ENCODE measurements at regions not wholly inside any gene's neighbourhood (a gene's known extent, or its start where the extent isn't known, plus 50 kb on each side); places are given as distances from the start of the nearest gene placed in this dataset.

DNA sequence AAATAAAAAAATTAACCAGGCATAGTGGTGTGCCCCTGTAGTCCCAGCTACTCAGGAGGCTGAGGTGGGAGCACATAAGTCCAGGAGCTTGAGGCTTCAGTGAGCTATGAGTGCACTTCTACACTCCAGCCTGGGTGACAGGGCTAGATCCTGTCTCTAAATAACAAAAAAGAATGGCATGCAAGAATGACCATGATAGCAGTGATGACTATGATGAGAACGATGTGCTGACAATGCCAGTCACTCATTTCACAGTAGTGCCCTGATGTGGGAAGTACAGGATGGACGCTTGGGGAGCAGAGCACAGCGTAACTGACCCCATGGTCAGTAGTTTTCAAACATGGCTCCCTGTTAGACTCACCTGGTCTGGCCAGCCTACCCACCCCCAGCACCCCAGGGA lies 139.1 kb downstream of the VAPA start:
- intact Hi-C loops (cut with DNase I): loop anchor here (1.0 to 5.0 kb wide), 2 partner anchors 44 to 189 kb away; no protein-coding TSS in a partner anchor
- no peak overlapping the region for H3K4me3 ChIP-seq
- no peaks in the 10 kb centered on the region for H3K36me3 ChIP-seq
- no peak for DNase-seq (ENCODE audit: low spot score)
- no peak overlapping the region for H3K27ac ChIP-seq
- no peaks in the 10 kb centered on the region for H3K27me3 ChIP-seq (replicated peaks; ENCODE audit: insufficient read depth)
- WGBS: 91% methylated on average over 3 of the region's 3 CpGs
- H3K9me3 ChIP-seq: no peaks in the 10 kb centered on the region
- no peak for TF ChIP-seq POLR2AphosphoS5 (IDR thresholded peaks at IDR 0.05)
- TF ChIP-seq CTCF (IDR thresholded peaks at IDR 0.05): no peak
- no peak for TF ChIP-seq POLR2A (IDR thresholded peaks at IDR 0.05)
- no peaks in the 10 kb centered on the region for H3K4me1 ChIP-seq (replicated peaks)

DNA sequence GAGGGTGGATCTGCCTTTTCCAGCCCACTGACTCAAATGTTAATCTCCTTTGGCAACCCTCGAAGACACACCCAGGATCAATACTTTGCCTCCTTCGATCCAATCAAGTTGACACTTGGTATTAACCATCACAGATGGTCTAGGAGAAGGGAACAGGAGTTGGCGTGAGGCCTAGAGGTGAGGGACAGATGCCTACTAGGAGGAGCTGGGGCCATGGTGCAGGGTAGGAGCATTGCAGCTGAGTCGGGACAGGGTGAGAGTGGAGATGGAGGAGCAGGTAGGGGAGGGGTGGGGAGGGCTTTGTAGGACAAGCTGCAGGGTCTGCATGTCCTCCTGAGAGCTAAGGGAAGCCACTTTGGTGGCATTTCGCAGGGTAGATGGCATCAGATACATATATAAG lies 140.0 kb downstream of the VAPA start:
- Histone ChIP-seq H3K36me3 (no peaks in the 10 kb centered on the region), H3K4me1 (replicated peaks) (no peaks in the 10 kb centered on the region), H3K27ac (no peak overlapping the region), H3K9me3 (no peaks in the 10 kb centered on the region), H3K4me3 (no peak overlapping the region), H3K27me3 (replicated peaks; ENCODE audit: insufficient read depth) (no peaks in the 10 kb centered on the region)
- DNase-seq (ENCODE audit: low spot score): no peak
- no peak for TF ChIP-seq POLR2A (IDR thresholded peaks at IDR 0.05)
- TF ChIP-seq CTCF (IDR thresholded peaks at IDR 0.05): no peak
- TF ChIP-seq POLR2AphosphoS5 (IDR thresholded peaks at IDR 0.05): no peak
- intact Hi-C loops (cut with DNase I): loop anchor here (5.0 kb wide), 1 partner anchor 188 kb away; no protein-coding TSS in a partner anchor
- 98% methylated on average over 5 of the region's 5 CpGs for WGBS

DNA sequence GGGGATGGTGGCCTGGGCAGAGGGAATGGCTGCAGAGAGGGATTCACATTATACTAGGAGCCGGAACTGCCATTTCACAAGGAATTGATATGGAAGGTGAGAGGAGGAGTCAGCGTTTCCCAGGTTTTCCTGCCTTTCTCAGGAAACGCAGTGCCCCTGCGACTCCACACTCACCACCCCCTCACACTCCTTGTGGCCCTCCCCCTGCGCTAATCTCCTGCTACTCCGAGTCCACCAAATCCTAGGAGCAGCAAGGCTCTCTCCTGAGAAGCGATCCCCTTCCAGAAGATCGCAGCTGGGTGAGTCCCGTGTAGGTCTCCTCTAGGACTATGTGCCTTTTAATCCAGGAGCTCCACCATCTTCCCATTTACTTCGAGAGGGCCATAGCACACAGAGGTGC lies 140.6 kb downstream of the VAPA start:
- Histone ChIP-seq H3K4me3 (no peak overlapping the region), H3K4me1 (replicated peaks) (no peaks in the 10 kb centered on the region), H3K27me3 (replicated peaks; ENCODE audit: insufficient read depth) (no peaks in the 10 kb centered on the region), H3K9me3 (no peaks in the 10 kb centered on the region), H3K27ac (no peak overlapping the region), H3K36me3 (no peaks in the 10 kb centered on the region)
- WGBS: 94% methylated on average over 10 of the region's 10 CpGs
- intact Hi-C loops (cut with DNase I): loop anchor here (5.0 kb wide), 1 partner anchor 188 kb away; no protein-coding TSS in a partner anchor
- DNase-seq (ENCODE audit: low spot score): no peak
- TF ChIP-seq POLR2A (IDR thresholded peaks at IDR 0.05) (no peak), CTCF (IDR thresholded peaks at IDR 0.05) (no peak), POLR2AphosphoS5 (IDR thresholded peaks at IDR 0.05) (no peak)

DNA sequence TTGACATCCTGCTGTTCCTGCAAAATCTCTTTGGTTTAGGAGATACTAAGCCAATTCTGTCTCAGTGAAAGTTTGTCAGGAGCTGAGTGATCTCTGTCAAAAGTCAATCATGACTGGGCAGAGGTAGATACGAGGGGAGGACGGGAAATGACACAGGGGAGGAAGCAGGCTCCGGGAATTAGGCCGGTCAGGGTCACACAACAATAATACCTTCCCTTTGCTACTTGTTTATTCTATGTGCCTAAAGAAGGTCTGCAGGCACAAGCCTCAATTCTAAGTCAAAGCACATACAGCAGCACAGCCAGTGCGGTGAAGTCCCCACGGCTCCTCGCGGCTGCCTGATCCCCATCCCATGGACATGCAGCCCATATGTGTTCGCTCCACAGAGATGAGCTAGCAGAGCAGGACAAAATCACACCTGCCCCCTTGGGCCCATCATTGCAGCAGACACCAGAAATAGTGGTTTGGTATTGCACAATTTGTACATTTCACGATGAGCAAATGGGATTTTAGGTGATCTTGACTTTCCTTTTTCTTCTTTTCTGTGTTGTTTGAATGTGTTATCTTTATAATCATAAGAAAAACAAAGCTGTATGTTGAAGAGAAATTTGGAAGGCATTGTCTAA lies 141.4 kb downstream of the VAPA start:
- Histone ChIP-seq H3K36me3 (no peaks in the 10 kb centered on the region), H3K27ac (no peak overlapping the region), H3K4me3 (no peak overlapping the region), H3K4me1 (replicated peaks) (no peaks in the 10 kb centered on the region), H3K27me3 (replicated peaks; ENCODE audit: insufficient read depth) (no peaks in the 10 kb centered on the region), H3K9me3 (no peaks in the 10 kb centered on the region)
- intact Hi-C loops (cut with DNase I): no loop called here
- 88% methylated on average over 10 of the region's 10 CpGs for WGBS
- TF ChIP-seq CTCF (IDR thresholded peaks at IDR 0.05) (no peak), POLR2AphosphoS5 (IDR thresholded peaks at IDR 0.05) (no peak), POLR2A (IDR thresholded peaks at IDR 0.05) (no peak)
- DNase-seq (ENCODE audit: low spot score): no peak

DNA sequence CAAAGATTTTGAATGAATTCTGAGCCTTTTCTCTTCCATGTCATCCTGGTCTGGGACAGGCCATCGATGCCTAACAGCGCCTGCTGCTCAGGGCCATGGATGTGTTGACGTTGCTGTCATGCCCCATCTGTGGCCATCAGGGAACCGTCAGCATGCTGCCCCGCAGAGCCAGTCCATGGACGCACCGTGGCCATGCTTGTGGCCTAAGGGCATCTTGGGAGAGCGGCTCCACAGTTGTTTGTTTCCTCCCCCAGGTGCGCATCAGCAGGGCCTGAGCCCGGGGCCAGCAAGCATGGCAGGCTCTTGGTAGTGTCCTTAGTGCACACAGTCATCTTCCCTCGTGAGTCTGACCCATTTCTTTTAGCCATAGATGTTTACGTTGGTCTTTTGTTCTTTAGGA lies 142.7 kb downstream of the VAPA start:
- no peak for DNase-seq (ENCODE audit: low spot score)
- Histone ChIP-seq H3K4me1 (replicated peaks) (no peaks in the 10 kb centered on the region), H3K9me3 (no peaks in the 10 kb centered on the region), H3K4me3 (no peak overlapping the region), H3K36me3 (no peaks in the 10 kb centered on the region), H3K27me3 (replicated peaks; ENCODE audit: insufficient read depth) (no peaks in the 10 kb centered on the region), H3K27ac (no peak overlapping the region)
- intact Hi-C loops (cut with DNase I): no loop called here
- no peak for TF ChIP-seq POLR2A (IDR thresholded peaks at IDR 0.05)
- no peak for TF ChIP-seq POLR2AphosphoS5 (IDR thresholded peaks at IDR 0.05)
- TF ChIP-seq CTCF (IDR thresholded peaks at IDR 0.05): no peak
- 97% methylated on average over 12 of the region's 12 CpGs for WGBS

All from prostate gland (tissue), 2 donors.